ENCODE measurements at regions not wholly inside any gene's neighbourhood (a gene's known extent, or its start where the extent isn't known, plus 50 kb on each side); places are given as distances from the start of the nearest gene placed in this dataset.

GRCh38 chr6:170160628-170161611, 130.0 kb downstream of the DLL1 start:
- DNase-seq (ENCODE audit: low read depth): no peak

DNA sequence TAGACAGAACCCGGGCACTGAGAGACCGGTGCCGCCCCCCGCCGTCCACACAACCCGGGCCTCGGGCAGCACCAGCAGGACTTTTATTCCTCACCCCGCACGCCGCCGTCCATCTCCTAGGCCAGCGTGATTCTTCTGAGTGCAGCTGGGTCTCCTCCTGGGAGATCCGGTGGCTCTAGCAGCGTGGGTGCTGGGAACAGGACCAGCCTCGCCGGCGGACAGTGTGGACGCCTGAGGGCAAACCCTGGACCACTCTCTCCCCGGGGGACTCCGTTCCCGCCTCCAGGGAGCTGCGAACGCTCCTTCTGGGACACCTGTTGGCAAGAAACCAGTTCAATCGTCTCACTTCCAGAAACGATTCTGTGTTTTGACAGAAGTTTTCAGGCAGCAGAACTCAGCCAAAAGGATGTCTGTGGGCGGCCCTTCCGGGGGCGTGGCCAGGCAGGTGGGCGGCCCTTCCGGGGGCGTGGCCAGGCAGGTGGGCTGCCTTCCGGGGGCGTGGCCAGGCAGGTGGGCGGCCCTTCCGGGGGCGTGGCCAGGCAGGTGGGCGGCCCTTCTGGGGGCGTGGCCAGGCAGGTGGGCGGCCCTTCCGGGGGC, 130.7 kb downstream of the DLL1 start:
- no peak for DNase-seq (ENCODE audit: low read depth)

DNA sequence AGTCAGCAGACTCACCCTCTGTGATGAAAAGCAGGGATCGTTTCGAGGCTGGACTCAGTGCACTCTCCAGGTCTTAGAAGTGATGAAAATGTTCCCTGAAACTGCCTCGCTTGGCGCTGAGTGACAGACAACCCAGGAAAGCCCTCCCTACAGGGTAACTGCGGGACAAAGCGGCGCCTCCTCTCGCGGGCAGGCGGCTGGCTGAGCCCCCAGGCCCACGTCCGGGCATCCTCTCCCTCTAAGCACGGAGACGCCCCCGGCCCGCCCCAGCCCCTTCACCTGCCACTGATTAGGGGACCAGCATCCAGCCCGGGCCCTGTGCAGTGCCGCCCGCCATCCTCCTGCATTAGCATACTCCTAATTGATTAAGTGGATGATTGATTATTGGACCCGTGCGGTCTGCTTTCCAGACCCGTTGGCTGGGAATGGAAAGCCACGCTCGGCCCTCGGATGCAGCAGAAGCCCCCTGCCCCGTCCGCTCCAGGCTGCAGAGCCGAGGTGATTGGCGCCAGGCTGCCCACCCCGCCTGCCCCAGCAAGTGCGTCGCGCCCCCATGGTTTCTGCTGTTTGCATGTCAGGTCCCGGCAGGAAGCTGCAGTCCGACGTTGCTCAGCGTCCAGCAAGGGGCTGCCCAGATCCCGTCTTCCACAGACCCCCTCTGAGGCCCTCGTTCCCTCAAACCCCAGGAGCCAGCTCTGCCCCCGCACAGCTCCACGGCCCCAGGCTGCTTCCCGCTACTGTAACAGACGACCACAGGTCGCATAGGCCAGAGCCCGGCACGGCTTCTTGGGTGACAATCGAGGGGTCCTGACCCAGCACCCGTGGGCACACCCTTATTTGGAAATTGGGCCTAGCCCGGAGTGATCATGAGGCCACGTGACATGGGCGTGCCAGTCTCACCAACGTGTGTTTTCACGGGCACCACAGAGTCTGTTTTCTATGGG, 131.6 kb downstream of the DLL1 start:
- DNase-seq (ENCODE audit: low read depth): no peak

GRCh38 chr6:170158296-170159021, 132.4 kb downstream of the DLL1 start:
- DNase-seq (ENCODE audit: low read depth): no peak

DNA sequence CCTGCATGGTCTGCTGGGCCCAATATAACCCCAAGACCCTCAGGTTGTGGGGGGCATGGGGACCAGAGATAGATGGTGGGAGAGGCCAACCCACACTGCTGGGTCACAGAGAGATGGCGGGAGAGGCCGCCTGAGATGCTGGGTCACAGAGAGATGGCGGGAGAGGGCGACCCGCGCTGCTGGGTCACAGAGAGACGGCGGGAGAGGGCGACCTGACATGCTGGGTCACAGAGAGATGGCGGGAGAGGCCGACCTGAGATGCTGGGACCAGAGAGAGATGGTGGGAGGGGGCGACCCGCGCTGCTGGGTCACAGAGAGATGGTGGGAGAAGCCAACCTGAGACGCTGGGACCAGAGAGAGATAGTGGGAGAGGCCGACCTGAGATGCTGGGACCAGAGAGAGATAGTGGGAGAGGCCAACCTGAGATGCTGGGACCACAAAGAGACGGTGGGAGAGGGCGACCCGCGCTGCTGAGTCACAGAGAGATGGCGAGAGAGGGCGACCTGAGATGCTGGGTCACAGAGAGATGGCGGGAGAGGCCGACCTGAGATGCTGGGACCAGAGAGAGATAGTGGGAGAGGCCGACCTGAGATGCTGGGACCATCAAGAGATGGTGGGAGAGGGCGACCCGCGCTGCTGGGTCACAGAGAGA, 133.2 kb downstream of the DLL1 start:
- no peak for DNase-seq (ENCODE audit: low read depth)

DNA sequence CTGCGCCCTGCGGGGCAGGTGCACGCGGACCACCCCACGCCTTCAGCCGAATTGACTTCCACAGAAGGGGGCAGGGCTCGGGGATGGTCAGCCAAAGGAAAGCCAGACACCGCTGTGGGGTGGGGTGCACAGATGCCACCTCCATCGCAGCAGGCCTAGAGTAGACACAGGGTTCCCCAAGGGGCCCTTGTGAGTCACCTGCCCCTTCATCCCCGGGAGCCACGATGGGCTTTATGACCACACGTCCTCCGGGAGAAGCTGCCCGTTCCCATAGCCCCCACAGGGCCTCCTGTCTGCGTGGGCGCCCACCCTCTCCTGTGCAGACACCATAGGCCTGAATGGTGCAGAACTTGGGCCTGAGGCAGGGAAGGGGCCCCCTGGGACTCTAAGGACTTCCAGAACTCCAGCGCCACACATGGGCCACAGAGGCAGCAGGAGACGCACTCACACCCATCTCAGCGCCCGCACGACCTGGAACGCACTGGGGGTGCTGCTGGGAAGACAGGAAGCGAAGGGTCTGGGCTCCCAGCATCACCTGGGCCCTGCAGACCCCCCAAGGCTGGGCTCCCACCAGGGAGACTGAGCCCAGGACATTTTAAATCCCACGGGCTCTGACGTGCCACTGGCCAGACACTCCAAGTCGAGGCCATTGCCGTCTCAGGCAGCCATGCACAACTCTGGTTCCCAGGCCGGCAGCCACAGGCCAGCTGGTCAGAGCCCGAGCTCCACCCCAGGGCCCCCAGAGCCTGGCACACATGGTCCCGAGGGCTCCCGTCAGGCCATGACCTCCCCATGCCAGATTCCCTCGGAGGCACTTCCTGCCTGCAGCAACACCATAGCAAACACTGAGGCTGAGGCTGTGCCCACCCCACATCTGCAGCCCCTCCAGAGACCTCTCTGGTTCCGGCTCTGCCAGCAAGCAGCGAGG, 134.2 kb downstream of the DLL1 start:
- no peak for DNase-seq (ENCODE audit: low read depth)

DNA sequence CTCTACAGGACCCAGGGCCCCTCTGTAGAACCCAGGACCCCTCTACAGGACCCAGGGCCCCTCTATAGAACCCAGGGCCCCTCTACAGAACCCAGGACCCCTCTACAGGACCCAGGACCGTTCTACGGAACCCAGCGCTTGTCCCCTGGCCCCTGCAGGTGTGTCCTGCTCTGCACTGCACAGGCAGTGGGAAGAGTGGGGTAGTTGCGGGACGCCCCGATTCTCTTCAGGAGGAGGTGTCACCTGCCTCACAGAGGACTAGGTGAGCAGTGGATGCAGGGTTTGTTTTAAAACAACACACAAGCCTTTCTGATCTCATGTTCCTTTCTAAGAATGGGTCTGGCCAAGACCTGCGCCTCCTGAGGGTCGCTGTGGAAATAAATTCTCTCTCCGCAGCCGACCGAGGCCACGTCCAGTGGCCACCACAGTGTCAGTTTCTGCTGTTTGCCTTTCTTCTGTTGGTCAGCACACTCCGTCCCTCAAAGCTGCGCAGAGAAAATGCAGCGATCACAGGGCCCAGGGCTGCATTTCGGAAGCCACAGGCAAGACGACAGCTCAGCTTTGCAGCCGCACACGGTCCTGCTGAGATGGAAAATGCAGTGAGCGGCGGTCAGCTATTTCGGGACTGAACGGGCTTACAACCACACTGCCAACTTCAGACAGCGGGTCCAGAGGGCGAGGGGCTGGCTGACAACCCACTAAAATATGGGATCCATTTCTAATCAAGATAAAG, 135.2 kb downstream of the DLL1 start:
- no peak for DNase-seq (ENCODE audit: low read depth)

- DNase-seq (ENCODE audit: low read depth): no peak
These were observed 137.2 kb downstream of the DLL1 start for GRCh38 chr6:170153436-170154319.

- DNase-seq (ENCODE audit: low read depth): no peak
These were observed 137.9 kb downstream of the DLL1 start for GRCh38 chr6:170152989-170153388.

- DNase-seq (ENCODE audit: low read depth): no peak
These were observed 138.6 kb downstream of the DLL1 start for GRCh38 chr6:170152124-170152926.

- DNase-seq (ENCODE audit: low read depth): no peak
These were observed 139.1 kb downstream of the DLL1 start for GRCh38 chr6:170151804-170152123.

- DNase-seq (ENCODE audit: low read depth): no peak
These were observed 139.5 kb downstream of the DLL1 start for GRCh38 chr6:170151321-170151771.

DNA sequence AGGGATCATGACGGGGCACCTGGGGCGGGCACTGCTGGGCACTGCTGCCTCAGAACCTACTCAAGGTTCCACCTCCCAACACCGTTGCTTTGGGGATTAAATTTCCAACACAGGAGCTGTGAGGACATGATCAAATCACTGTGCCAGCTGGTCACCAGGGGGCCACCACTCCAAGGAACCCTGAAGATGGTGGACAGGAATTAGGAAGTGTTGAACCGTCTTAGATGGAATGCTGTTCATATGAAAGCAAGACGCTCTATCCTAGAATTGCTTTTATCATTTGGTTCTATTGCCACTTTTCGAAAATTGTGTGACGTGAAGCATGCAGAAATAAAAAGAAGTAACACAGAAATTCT, 140.3 kb downstream of the DLL1 start:
- DNase-seq (ENCODE audit: low read depth): no peak

- no peak for DNase-seq (ENCODE audit: low read depth)
These were observed 140.9 kb downstream of the DLL1 start for GRCh38 chr6:170149681-170150589.

- DNase-seq (ENCODE audit: low read depth): no peak
These were observed 142.0 kb downstream of the DLL1 start for GRCh38 chr6:170148709-170149470.

All from T follicular helper cell (primary cell).